ENCODE measurements at regions not wholly inside any gene's neighbourhood (a gene's known extent, or its start where the extent isn't known, plus 50 kb on each side); places are given as distances from the start of the nearest gene placed in this dataset.

- Histone ChIP-seq H4K20me1 (ENCODE audit: insufficient read depth, low read length) (no peaks in the 10 kb centered on the region), H3K4me2 (ENCODE audit: low read length) (no peak overlapping the region), H3K9me2 (ENCODE audit: low read depth, low read length) (no peaks in the 10 kb centered on the region), H3K4me1 (ENCODE audit: insufficient read depth, low read length, severe bottlenecking) (no peaks in the 10 kb centered on the region), H3K4me3 (ENCODE audit: low read depth, low read length, poor library complexity, severe bottlenecking) (no peak overlapping the region), H3K9me3 (ENCODE audit: low read length) (no peaks in the 10 kb centered on the region), H3F3A (ENCODE audit: insufficient read depth, low read length) (no peaks in the 10 kb centered on the region), H3K36me3 (ENCODE audit: insufficient read depth, low read length) (no peaks in the 10 kb centered on the region), H3K27me3 (ENCODE audit: insufficient read depth, low read length) (peaks cover 3% of the 10 kb centered on the region; the same call in 1 of the 2 replicates), H3K9ac (ENCODE audit: low read length) (no peak overlapping the region), H2AFZ (ENCODE audit: low read length) (no peak overlapping the region), H3K27ac (ENCODE audit: low read depth, low read length, poor library complexity, severe bottlenecking) (no peak overlapping the region), H3K79me2 (ENCODE audit: insufficient read depth, low read length) (no peaks in the 10 kb centered on the region)
- no peak for TF ChIP-seq EZH2 (IDR thresholded peaks at IDR 0.05; ENCODE audit: borderline replicate concordance, low read length)
- TF ChIP-seq CTCF (IDR thresholded peaks at IDR 0.05; ENCODE audit: low read length) = no peak
These were observed 73.0 kb upstream of the SMIM23 start for GRCh38 chr5:171712616-171713015.

GRCh38 chr5:171713152-171713551 is 72.5 kb upstream of the SMIM23 start:
- Histone ChIP-seq H3K27me3 (ENCODE audit: insufficient read depth, low read length) (peaks cover 3% of the 10 kb centered on the region; the same call in 1 of the 2 replicates), H3K36me3 (ENCODE audit: insufficient read depth, low read length) (no peaks in the 10 kb centered on the region), H3K9me2 (ENCODE audit: low read depth, low read length) (no peaks in the 10 kb centered on the region), H3K9ac (ENCODE audit: low read length) (no peak overlapping the region), H2AFZ (ENCODE audit: low read length) (no peak overlapping the region), H4K20me1 (ENCODE audit: insufficient read depth, low read length) (no peaks in the 10 kb centered on the region), H3K4me1 (ENCODE audit: insufficient read depth, low read length, severe bottlenecking) (no peaks in the 10 kb centered on the region), H3K27ac (ENCODE audit: low read depth, low read length, poor library complexity, severe bottlenecking) (no peak overlapping the region), H3K4me2 (ENCODE audit: low read length) (no peak overlapping the region), H3K4me3 (ENCODE audit: low read depth, low read length, poor library complexity, severe bottlenecking) (no peak overlapping the region), H3F3A (ENCODE audit: insufficient read depth, low read length) (no peaks in the 10 kb centered on the region), H3K79me2 (ENCODE audit: insufficient read depth, low read length) (no peaks in the 10 kb centered on the region), H3K9me3 (ENCODE audit: low read length) (no peaks in the 10 kb centered on the region)
- no peak for TF ChIP-seq EZH2 (IDR thresholded peaks at IDR 0.05; ENCODE audit: borderline replicate concordance, low read length)
- TF ChIP-seq CTCF (IDR thresholded peaks at IDR 0.05; ENCODE audit: low read length) = no peak

GRCh38 chr5:171714261-171714660 is 71.4 kb upstream of the SMIM23 start:
- Histone ChIP-seq H3K79me2 (ENCODE audit: insufficient read depth, low read length) (no peaks in the 10 kb centered on the region), H3K9ac (ENCODE audit: low read length) (no peak overlapping the region), H2AFZ (ENCODE audit: low read length) (no peak overlapping the region), H4K20me1 (ENCODE audit: insufficient read depth, low read length) (no peaks in the 10 kb centered on the region), H3K27me3 (ENCODE audit: insufficient read depth, low read length) (peaks cover 3% of the 10 kb centered on the region; the same call in 1 of the 2 replicates), H3F3A (ENCODE audit: insufficient read depth, low read length) (no peaks in the 10 kb centered on the region), H3K9me3 (ENCODE audit: low read length) (no peaks in the 10 kb centered on the region), H3K4me2 (ENCODE audit: low read length) (no peak overlapping the region), H3K36me3 (ENCODE audit: insufficient read depth, low read length) (no peaks in the 10 kb centered on the region), H3K4me3 (ENCODE audit: low read depth, low read length, poor library complexity, severe bottlenecking) (no peak overlapping the region), H3K4me1 (ENCODE audit: insufficient read depth, low read length, severe bottlenecking) (no peaks in the 10 kb centered on the region), H3K9me2 (ENCODE audit: low read depth, low read length) (no peaks in the 10 kb centered on the region), H3K27ac (ENCODE audit: low read depth, low read length, poor library complexity, severe bottlenecking) (no peak overlapping the region)
- TF ChIP-seq EZH2 (IDR thresholded peaks at IDR 0.05; ENCODE audit: borderline replicate concordance, low read length) (no peak), CTCF (IDR thresholded peaks at IDR 0.05; ENCODE audit: low read length) (no peak)
